Keratinocyte (primary cell): ENCODE measurements at regions not wholly inside any gene's neighbourhood (a gene's known extent, or its start where the extent isn't known, plus 50 kb on each side); places are given as distances from the start of the nearest gene placed in this dataset.

Experiments
- DNase-seq: peaks from one replicate; pipeline ENCODE4 v3.0.0-alpha.2; 2011; ENCODE audit warnings: low read depth, missing footprints, low spot score
- FAIRE-seq: peaks from 2 replicates; lab custom pipeline; 2011; peaks lifted over from hg19 to GRCh38; lab: Jason Lieb, UNC
- H2AFZ ChIP-seq: 2 replicates; pipeline ENCODE4 v1.6.0; 2012; ENCODE audit warnings: low read length, control low read depth, inconsistent platforms; ENCODE audit not compliant: control insufficient read depth
- H3K27ac ChIP-seq: 2 replicates; pipeline ENCODE4 v1.5.1; 2011; ENCODE audit warnings: low read length; ENCODE audit not compliant: control insufficient read depth, insufficient read depth
- H3K27me3 ChIP-seq: 3 replicates; pipeline ENCODE4 v1.6.0; 2011; ENCODE audit warnings: low read length; ENCODE audit not compliant: control insufficient read depth, insufficient read depth; ENCODE audit errors: extremely low read depth
- H3K36me3 ChIP-seq, 2 experiments: 2 replicates in 1 of 2; 3 replicates in 1 of 2; pipeline ENCODE4 v1.5.1; 2011; ENCODE audit warnings: low read length in 2 of 2, mild to moderate bottlenecking in 1 of 2; ENCODE audit not compliant: control insufficient read depth in 2 of 2, insufficient read depth in 2 of 2; ENCODE audit errors: extremely low read depth in 1 of 2
- H3K4me1 ChIP-seq: 3 replicates; pipeline ENCODE4 v1.5.1; 2011; ENCODE audit warnings: low read length; ENCODE audit not compliant: control insufficient read depth, insufficient read depth; ENCODE audit errors: extremely low read depth
- H3K4me2 ChIP-seq: 3 replicates; pipeline ENCODE4 v1.6.0; 2011; ENCODE audit warnings: low read depth, low read length; ENCODE audit not compliant: control insufficient read depth, insufficient read depth; ENCODE audit errors: extremely low read depth
- H3K4me3 ChIP-seq, 3 experiments: fragments of 200-600 bp in 1 of 3; sonication (generic) in 1 of 3; 2 replicates in 2 of 3; 3 replicates in 1 of 3; pipeline ENCODE4 v1.5.1; 2011 to 2016; ENCODE audit warnings: low read length in 3 of 3, mild to moderate bottlenecking in 3 of 3, control low read depth in 2 of 3, inconsistent platforms in 1 of 3, low read depth in 1 of 3, mixed read lengths in 1 of 3, mixed run types in 1 of 3, moderate library complexity in 1 of 3; ENCODE audit not compliant: control insufficient read depth in 2 of 3, insufficient read depth in 2 of 3; ENCODE audit errors: extremely low read depth in 1 of 3
- H3K79me2 ChIP-seq: 2 replicates; pipeline ENCODE4 v1.6.0; 2012; ENCODE audit warnings: low read length; ENCODE audit not compliant: control insufficient read depth, insufficient read depth
- H3K9ac ChIP-seq: 3 replicates; pipeline ENCODE4 v1.6.0; 2011; ENCODE audit warnings: low read length; ENCODE audit not compliant: control insufficient read depth, insufficient read depth; ENCODE audit errors: extremely low read depth
- H3K9me1 ChIP-seq: 3 replicates; pipeline ENCODE4 v1.6.0; 2011; ENCODE audit warnings: low read length; ENCODE audit not compliant: control insufficient read depth, insufficient read depth; ENCODE audit errors: extremely low read depth
- H3K9me3 ChIP-seq: 2 replicates; pipeline ENCODE4 v1.5.1; 2012; ENCODE audit warnings: low read depth, low read length; ENCODE audit not compliant: control insufficient read depth
- H4K20me1 ChIP-seq: 3 replicates; pipeline ENCODE4 v1.6.0; 2011; ENCODE audit warnings: low read length; ENCODE audit not compliant: control insufficient read depth, insufficient read depth; ENCODE audit errors: extremely low read depth
- EZH2 ChIP-seq: IDR thresholded peaks from one replicate; pipeline ENCODE4 v1.6.1; 2012; ENCODE audit warnings: inconsistent platforms, mild to moderate bottlenecking, low read length, moderate library complexity
- dilution Hi-C: fragments of 300-500 bp; cut with MboI; formaldehyde crosslinking; loops from one replicate; pipeline ENCODE4 v1.7.0; 2020; ENCODE audit warnings: low sequenced_read_pairs; ENCODE audit not compliant: extremely low pct_ligation_motif_present
- TF ChIP-seq, protein P1 (sequence below), 3 experiments: IDR thresholded peaks in 1 of 3; conservative IDR thresholded peaks in 1 of 3; optimal IDR thresholded peaks in 1 of 3; 2 replicates in 2 of 3; 3 replicates in 1 of 3; pipeline versions ENCODE3 to v1.5.1; 2011; ENCODE audit warnings: low read length in 3 of 3, mild to moderate bottlenecking in 3 of 3, moderate library complexity in 2 of 3, control low read depth in 1 of 3, inconsistent platforms in 1 of 3; ENCODE audit not compliant: insufficient read depth in 2 of 3; ENCODE audit errors: extremely low read depth in 1 of 3

DNA sequence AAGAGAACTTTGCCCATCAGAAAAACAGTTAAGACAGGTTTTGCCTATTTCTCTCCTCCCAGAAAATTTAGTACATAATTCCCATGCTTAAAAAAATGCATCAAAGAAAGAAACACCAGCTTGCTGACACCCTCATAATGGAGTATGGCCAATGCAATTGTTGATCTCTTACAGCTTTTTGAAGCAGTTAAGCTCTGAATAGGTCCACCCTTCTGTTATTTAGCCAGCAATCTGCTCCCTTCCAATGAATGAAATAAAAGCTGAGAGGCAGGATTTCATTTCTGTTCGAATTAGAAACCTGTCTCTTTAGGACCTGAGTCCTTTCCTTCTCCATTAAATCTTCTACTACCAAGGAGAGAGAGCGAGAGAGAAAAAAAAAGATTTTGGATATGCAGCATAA is 288.7 kb downstream of the RNF144B start:
- DNase-seq, result no peak
- Histone ChIP-seq H4K20me1 (no peaks in the 10 kb centered on the region), H2AFZ (no peak overlapping the region), H3K27ac (no peak overlapping the region), H3K4me2 (no peak overlapping the region), H3K36me3 (no peaks in the 10 kb centered on the region), H3K79me2 (no peaks in the 10 kb centered on the region), H3K4me1 (no peaks in the 10 kb centered on the region), H3K9me1 (no peaks in the 10 kb centered on the region), H3K27me3 (no peaks in the 10 kb centered on the region), H3K9me3 (no peaks in the 10 kb centered on the region), H3K9ac (no peak overlapping the region), H3K4me3 (no peak overlapping the region)
- no peak for FAIRE-seq
- dilution Hi-C loops, result no loop called here
- TF ChIP-seq, protein P1, sequence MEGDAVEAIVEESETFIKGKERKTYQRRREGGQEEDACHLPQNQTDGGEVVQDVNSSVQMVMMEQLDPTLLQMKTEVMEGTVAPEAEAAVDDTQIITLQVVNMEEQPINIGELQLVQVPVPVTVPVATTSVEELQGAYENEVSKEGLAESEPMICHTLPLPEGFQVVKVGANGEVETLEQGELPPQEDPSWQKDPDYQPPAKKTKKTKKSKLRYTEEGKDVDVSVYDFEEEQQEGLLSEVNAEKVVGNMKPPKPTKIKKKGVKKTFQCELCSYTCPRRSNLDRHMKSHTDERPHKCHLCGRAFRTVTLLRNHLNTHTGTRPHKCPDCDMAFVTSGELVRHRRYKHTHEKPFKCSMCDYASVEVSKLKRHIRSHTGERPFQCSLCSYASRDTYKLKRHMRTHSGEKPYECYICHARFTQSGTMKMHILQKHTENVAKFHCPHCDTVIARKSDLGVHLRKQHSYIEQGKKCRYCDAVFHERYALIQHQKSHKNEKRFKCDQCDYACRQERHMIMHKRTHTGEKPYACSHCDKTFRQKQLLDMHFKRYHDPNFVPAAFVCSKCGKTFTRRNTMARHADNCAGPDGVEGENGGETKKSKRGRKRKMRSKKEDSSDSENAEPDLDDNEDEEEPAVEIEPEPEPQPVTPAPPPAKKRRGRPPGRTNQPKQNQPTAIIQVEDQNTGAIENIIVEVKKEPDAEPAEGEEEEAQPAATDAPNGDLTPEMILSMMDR (optimal IDR thresholded peaks at IDR 0.05 in 1 of 3, IDR thresholded peaks at IDR 0.05 in 1 of 3, conservative IDR thresholded peaks at IDR 0.05 in 1 of 3; ENCODE audit: extremely low read depth in 1 of 3, insufficient read depth in 2 of 3, low read length in 3 of 3), result no peak
- TF ChIP-seq EZH2, result no peak

DNA sequence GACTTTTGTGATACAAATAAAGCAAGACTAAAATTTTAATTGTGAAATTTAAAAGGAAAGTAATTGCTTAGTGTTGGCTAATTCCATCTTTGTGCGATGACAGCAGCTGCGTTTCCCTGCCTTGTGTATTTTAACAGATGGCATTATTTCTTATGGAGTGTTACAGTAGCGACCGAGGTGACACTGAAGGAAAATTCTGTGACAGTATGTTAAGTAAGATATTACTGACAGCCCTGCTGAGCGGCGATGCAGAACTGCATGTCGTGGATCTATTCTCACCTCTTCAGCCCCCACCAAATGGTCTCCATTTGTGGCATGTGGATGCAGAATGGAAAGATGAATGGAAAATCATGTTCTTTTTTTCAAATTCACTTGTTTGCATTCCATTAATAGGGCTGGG is 289.4 kb downstream of the RNF144B start:
- H3K9ac ChIP-seq, result no peak overlapping the region
- H2AFZ ChIP-seq, result no peak overlapping the region
- no peak for TF ChIP-seq EZH2
- TF ChIP-seq, protein P1 (optimal IDR thresholded peaks at IDR 0.05 in 1 of 3, IDR thresholded peaks at IDR 0.05 in 1 of 3, conservative IDR thresholded peaks at IDR 0.05 in 1 of 3; ENCODE audit: extremely low read depth in 1 of 3, insufficient read depth in 2 of 3, low read length in 3 of 3), result no peak
- no peak overlapping the region for H3K4me3 ChIP-seq
- no peaks in the 10 kb centered on the region for H3K9me3 ChIP-seq
- H3K79me2 ChIP-seq, result no peaks in the 10 kb centered on the region
- dilution Hi-C loops, result no loop called here
- no peak overlapping the region for H3K27ac ChIP-seq
- H3K4me1 ChIP-seq, result no peaks in the 10 kb centered on the region
- no peaks in the 10 kb centered on the region for H3K27me3 ChIP-seq
- H3K4me2 ChIP-seq, result no peak overlapping the region
- no peaks in the 10 kb centered on the region for H3K36me3 ChIP-seq
- H3K9me1 ChIP-seq, result no peaks in the 10 kb centered on the region
- no peaks in the 10 kb centered on the region for H4K20me1 ChIP-seq
- no peak for DNase-seq
- no peak for FAIRE-seq
